Trophoblast cell (in vitro differentiated cells and primary cell): ENCODE measurements at regions not wholly inside any gene's neighbourhood (a gene's known extent, or its start where the extent isn't known, plus 50 kb on each side); places are given as distances from the start of the nearest gene placed in this dataset.

Experiments
- DNase-seq, 2 donors: peaks; one replicate each; pipeline ENCODE4 v3.0.0-alpha.2; 2016
- H2AFZ ChIP-seq: 2 replicates; pipeline ENCODE4 v1.6.1; 2013; ENCODE audit warnings: low read length, moderate library complexity, mild to moderate bottlenecking; ENCODE audit not compliant: insufficient read depth, poor library complexity
- H2AK5ac ChIP-seq: 2 replicates; pipeline ENCODE4 v1.6.1; 2013; ENCODE audit warnings: mild to moderate bottlenecking, low read length
- H2BK120ac ChIP-seq: 2 replicates; pipeline ENCODE4 v1.6.1; 2013; ENCODE audit warnings: low read length, mild to moderate bottlenecking, moderate library complexity; ENCODE audit not compliant: insufficient read depth, poor library complexity
- H2BK12ac ChIP-seq: 2 replicates; pipeline ENCODE4 v1.6.1; 2013; ENCODE audit warnings: mild to moderate bottlenecking, low read length, moderate library complexity
- H2BK5ac ChIP-seq: 2 replicates; pipeline ENCODE4 v1.6.1; 2013; ENCODE audit warnings: low read length, low read depth, moderate library complexity, mild to moderate bottlenecking; ENCODE audit not compliant: poor library complexity
- H3K14ac ChIP-seq: 2 replicates; pipeline ENCODE4 v1.6.1; 2013; ENCODE audit warnings: mild to moderate bottlenecking, low read length
- H3K18ac ChIP-seq: 2 replicates; pipeline ENCODE4 v1.6.1; 2013; ENCODE audit warnings: mild to moderate bottlenecking, low read length
- H3K23ac ChIP-seq: 2 replicates; pipeline ENCODE4 v1.6.1; 2013; ENCODE audit warnings: low read length
- H3K27ac ChIP-seq: 2 replicates; pipeline ENCODE4 v1.5.1; 2013; ENCODE audit warnings: low read depth, mild to moderate bottlenecking, inconsistent platforms, low read length, moderate library complexity
- H3K27me3 ChIP-seq: 2 replicates; pipeline ENCODE4 v1.6.1; 2013; ENCODE audit warnings: inconsistent platforms, mild to moderate bottlenecking, low read length, moderate library complexity; ENCODE audit not compliant: insufficient read depth
- H3K36me3 ChIP-seq, 2 experiments: 1 replicate in 1 of 2; 2 replicates in 1 of 2; pipeline ENCODE4 v1.6.1; 2013; ENCODE audit warnings: low read length in 2 of 2, mild to moderate bottlenecking in 2 of 2, moderate library complexity in 1 of 2; ENCODE audit not compliant: insufficient read depth in 2 of 2, control insufficient read depth in 1 of 2
- H3K4ac ChIP-seq: 2 replicates; pipeline ENCODE4 v1.6.1; 2013; ENCODE audit warnings: low read depth, mild to moderate bottlenecking, low read length, moderate library complexity
- H3K4me1 ChIP-seq, 2 experiments: 1 replicate in 1 of 2; 2 replicates in 1 of 2; pipeline ENCODE4 v1.6.1; 2013; ENCODE audit warnings: low read length in 2 of 2, mild to moderate bottlenecking in 2 of 2, moderate library complexity in 1 of 2; ENCODE audit not compliant: insufficient read depth in 2 of 2, control insufficient read depth in 1 of 2
- H3K4me2 ChIP-seq: 2 replicates; pipeline ENCODE4 v1.6.1; 2013; ENCODE audit warnings: inconsistent platforms, mild to moderate bottlenecking, low read length, moderate library complexity
- H3K4me3 ChIP-seq: 2 replicates; pipeline ENCODE4 v1.5.1; 2013; ENCODE audit warnings: mild to moderate bottlenecking, low read depth, low read length, inconsistent platforms
- H3K79me1 ChIP-seq: one replicate; pipeline ENCODE4 v1.6.1; 2013; ENCODE audit warnings: low read length
- H3K79me2 ChIP-seq: 2 replicates; pipeline ENCODE4 v1.6.1; 2013; ENCODE audit warnings: low read length, mild to moderate bottlenecking; ENCODE audit not compliant: control insufficient read depth, insufficient read depth, poor library complexity
- H3K9ac ChIP-seq: 2 replicates; pipeline ENCODE4 v1.6.1; 2013; ENCODE audit warnings: mild to moderate bottlenecking, low read length
- H3K9me3 ChIP-seq: 2 replicates; pipeline ENCODE4 v1.6.1; 2013; ENCODE audit warnings: low read depth, mild to moderate bottlenecking, control low read depth, inconsistent platforms, low read length; ENCODE audit not compliant: insufficient read depth
- H4K12ac ChIP-seq: 2 replicates; pipeline ENCODE4 v1.6.1; 2013; ENCODE audit warnings: low read depth, mild to moderate bottlenecking, low read length, moderate library complexity
- H4K8ac ChIP-seq: 2 replicates; pipeline ENCODE4 v1.6.1; 2013; ENCODE audit warnings: low read depth, mild to moderate bottlenecking, low read length, moderate library complexity
- H4K91ac ChIP-seq: one replicate; pipeline ENCODE4 v1.6.1; 2013; ENCODE audit warnings: low read depth, mild to moderate bottlenecking, low read length, moderate library complexity
- WGBS: extraction: QIAGEN DNeasy Blood & Tissue Kit; methylation state at CpG from one replicate; pipeline ENCODE4 v1.1.7; 2013; ENCODE audit warnings: missing lambda C conversion rate; ENCODE audit not compliant: insufficient read length, insufficient coverage; ENCODE audit errors: extremely low coverage; 5-methylcytosine and 5-hydroxymethylcytosine counted together

DNA sequence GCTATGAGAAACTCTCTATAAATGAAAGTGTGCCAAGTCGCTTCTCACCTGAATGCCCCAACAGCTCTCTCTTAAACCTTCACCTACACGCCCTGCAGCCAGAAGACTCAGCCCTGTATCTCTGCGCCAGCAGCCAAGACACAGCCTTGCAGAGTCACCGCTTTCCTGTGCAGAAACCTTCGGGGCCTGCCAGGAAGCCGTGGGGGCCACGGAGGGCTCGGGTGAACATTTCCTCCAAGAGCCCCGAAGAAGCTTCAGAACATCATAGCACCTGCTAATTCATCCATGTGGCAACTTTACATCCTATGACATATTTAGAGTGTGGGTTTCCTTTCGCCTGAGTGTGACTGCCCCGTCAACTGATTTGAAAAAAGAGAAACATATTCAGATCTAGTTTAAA, 55.7 kb upstream of the PRSS58 start:
- DNase-seq = peak in 1 of 2 donors; percentile 28
- H4K8ac ChIP-seq = no peak overlapping the region
- no peaks in the 10 kb centered on the region for H3K79me2 ChIP-seq
- no peak overlapping the region for H3K27ac ChIP-seq
- peaks cover 4 to 5% of the 10 kb centered on the region in 2 experiments for H3K4me1 ChIP-seq
- H3K4ac ChIP-seq = no peak overlapping the region
- no peak overlapping the region for H2BK120ac ChIP-seq
- H3K4me2 ChIP-seq = no peak overlapping the region
- H3K4me3 ChIP-seq = no peak overlapping the region
- no peak overlapping the region for H4K91ac ChIP-seq
- no peak overlapping the region for H4K12ac ChIP-seq
- no peaks in the 10 kb centered on the region for H3K36me3 ChIP-seq
- no CpG with 5 or more reads among the region's 11 CpGs for WGBS
- no peak overlapping the region for H2BK5ac ChIP-seq
- no peaks in the 10 kb centered on the region for H3K9me3 ChIP-seq
- H3K9ac ChIP-seq = no peak overlapping the region
- H3K23ac ChIP-seq = no peak overlapping the region
- no peak overlapping the region for H3K14ac ChIP-seq
- no peak overlapping the region for H2AFZ ChIP-seq
- no peaks in the 10 kb centered on the region for H3K27me3 ChIP-seq
- H3K18ac ChIP-seq = no peak overlapping the region
- H2AK5ac ChIP-seq = no peak overlapping the region
- no peak overlapping the region for H2BK12ac ChIP-seq
- no peaks in the 10 kb centered on the region for H3K79me1 ChIP-seq

GRCh38 chr7:142311876-142312275, 54.0 kb upstream of the PRSS58 start:
- Histone ChIP-seq H4K8ac (no peak overlapping the region), H3K27ac (no peak overlapping the region), H2BK120ac (no peak overlapping the region), H3K23ac (no peak overlapping the region), H2BK5ac (no peak overlapping the region), H3K4me2 (no peak overlapping the region), H4K91ac (no peak overlapping the region), H3K79me2 (no peaks in the 10 kb centered on the region), H4K12ac (no peak overlapping the region), H3K4me3 (no peak overlapping the region), H2BK12ac (no peak overlapping the region), H2AK5ac (no peak overlapping the region), H3K9ac (no peak overlapping the region), H2AFZ (no peak overlapping the region), H3K4me1 (peaks cover 4 to 5% of the 10 kb centered on the region in 2 experiments), H3K18ac (no peak overlapping the region), H3K27me3 (no peaks in the 10 kb centered on the region), H3K4ac (no peak overlapping the region), H3K36me3 (no peaks in the 10 kb centered on the region), H3K14ac (no peak overlapping the region), H3K9me3 (no peaks in the 10 kb centered on the region), H3K79me1 (no peaks in the 10 kb centered on the region)
- WGBS = no CpG with 5 or more reads among the region's 3 CpGs
- peak; percentile 94 for DNase-seq

- Histone ChIP-seq H2AK5ac (no peak overlapping the region), H4K8ac (no peak overlapping the region), H4K91ac (no peak overlapping the region), H3K4me2 (no peak overlapping the region), H3K9ac (no peak overlapping the region), H2BK12ac (no peak overlapping the region), H3K4ac (no peak overlapping the region), H2BK120ac (no peak overlapping the region), H3K18ac (no peak overlapping the region), H4K12ac (no peak overlapping the region), H2AFZ (no peak overlapping the region), H3K23ac (no peak overlapping the region), H3K4me1 (peaks cover 4 to 5% of the 10 kb centered on the region in 2 experiments), H3K36me3 (no peaks in the 10 kb centered on the region), H3K14ac (no peak overlapping the region), H3K79me2 (no peaks in the 10 kb centered on the region), H3K27ac (no peak overlapping the region), H3K9me3 (no peaks in the 10 kb centered on the region), H2BK5ac (no peak overlapping the region), H3K27me3 (no peaks in the 10 kb centered on the region), H3K79me1 (no peaks in the 10 kb centered on the region), H3K4me3 (no peak overlapping the region)
- DNase-seq = no peak
- no CpG with 5 or more reads among the region's 3 CpGs for WGBS
Measured at GRCh38 chr7:142308918-142309317, 51.1 kb upstream of the PRSS58 start.

- H4K8ac ChIP-seq = no peak overlapping the region
- WGBS = no CpG with 5 or more reads among the region's 4 CpGs
- H4K12ac ChIP-seq = no peak overlapping the region
- H4K91ac ChIP-seq = no peak overlapping the region
- no peak overlapping the region for H3K9ac ChIP-seq
- H3K36me3 ChIP-seq = no peaks in the 10 kb centered on the region
- no peak overlapping the region for H3K27ac ChIP-seq
- peaks cover 4 to 5% of the 10 kb centered on the region in 2 experiments for H3K4me1 ChIP-seq
- no peak overlapping the region for H2AFZ ChIP-seq
- H3K27me3 ChIP-seq = no peaks in the 10 kb centered on the region
- no peak overlapping the region for H3K4ac ChIP-seq
- no peak overlapping the region for H3K14ac ChIP-seq
- H3K4me3 ChIP-seq = no peak overlapping the region
- no peaks in the 10 kb centered on the region for H3K79me1 ChIP-seq
- DNase-seq = no peak
- H3K9me3 ChIP-seq = no peaks in the 10 kb centered on the region
- H2AK5ac ChIP-seq = no peak overlapping the region
- H3K4me2 ChIP-seq = no peak overlapping the region
- H2BK120ac ChIP-seq = no peak overlapping the region
- H3K18ac ChIP-seq = no peak overlapping the region
- no peak overlapping the region for H2BK5ac ChIP-seq
- no peak overlapping the region for H3K23ac ChIP-seq
- H3K79me2 ChIP-seq = no peaks in the 10 kb centered on the region
- no peak overlapping the region for H2BK12ac ChIP-seq
Measured at GRCh38 chr7:142308326-142308725, 50.5 kb upstream of the PRSS58 start.
